Cerebellar cortex (tissue), 1 donor: ENCODE measurements at regions not wholly inside any gene's neighbourhood (a gene's known extent, or its start where the extent isn't known, plus 50 kb on each side); places are given as distances from the start of the nearest gene placed in this dataset.
"Not testable (repeated sequence)": the region's sequence is repeated elsewhere in the genome, so short reads cannot be mapped to it uniquely, and the experiment has no call there.

Source experiments
- DNase-seq: peaks from one replicate; pipeline ENCODE4 v3.0.0-alpha.2; 2015; ENCODE audit warnings: low spot score

- no peak for DNase-seq
Observed at GRCh38 chr9:1115370-1115769, 65.2 kb downstream of the DMRT2 start.

- DNase-seq = no peak
Observed at GRCh38 chr9:1117439-1117838, 67.3 kb downstream of the DMRT2 start.

- no peak for DNase-seq
Observed at GRCh38 chr9:1120500-1121165, 70.5 kb downstream of the DMRT2 start.

DNA sequence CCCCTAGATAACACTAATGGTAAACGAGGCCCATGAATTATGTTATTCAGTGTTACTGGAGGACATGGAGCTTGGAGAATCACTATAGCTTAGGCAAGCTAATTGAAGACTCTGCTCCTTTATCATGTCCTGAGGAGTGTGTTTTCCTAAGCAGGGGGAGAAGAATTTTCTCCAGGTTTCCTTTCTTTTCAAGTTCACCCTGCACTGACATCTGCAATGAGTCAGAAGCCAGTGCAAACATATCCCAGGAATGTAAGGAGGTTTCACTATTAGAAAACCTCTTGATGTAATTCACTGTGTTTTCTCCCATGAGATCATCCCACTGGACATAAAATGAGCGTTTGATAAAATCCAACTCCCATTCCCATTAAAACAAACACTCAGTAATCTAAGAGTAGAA lies 75.6 kb downstream of the DMRT2 start:
- DNase-seq = no peak

- no peak for DNase-seq
Observed at GRCh38 chr9:1128046-1128445, 77.9 kb downstream of the DMRT2 start.

GRCh38 chr9:1129382-1129781 lies 79.2 kb downstream of the DMRT2 start:
- DNase-seq = no peak

GRCh38 chr9:1140057-1140456 lies 89.9 kb downstream of the DMRT2 start:
- no peak for DNase-seq

- no peak for DNase-seq
Observed at GRCh38 chr9:1151691-1152090, 101.5 kb downstream of the DMRT2 start.

DNA sequence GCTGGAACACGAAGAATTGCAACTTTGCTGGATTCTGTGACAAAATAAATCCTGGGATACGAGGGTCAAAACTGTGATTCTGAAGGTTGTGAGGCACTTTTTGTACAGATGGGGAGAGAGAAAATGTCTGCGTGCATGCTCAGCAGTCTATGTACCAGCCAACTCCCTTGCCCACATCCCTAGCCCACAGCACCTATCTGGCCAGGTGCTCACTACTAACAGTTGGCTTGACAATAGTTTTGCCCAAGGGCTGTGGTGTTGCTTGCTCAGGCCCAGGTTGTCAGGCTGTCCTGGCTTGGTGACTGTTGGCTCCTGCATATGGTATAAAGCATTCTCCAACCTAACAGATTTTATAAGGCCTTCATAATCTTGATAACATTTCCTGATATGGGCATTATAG lies 102.0 kb downstream of the DMRT2 start:
- no peak for DNase-seq

DNA sequence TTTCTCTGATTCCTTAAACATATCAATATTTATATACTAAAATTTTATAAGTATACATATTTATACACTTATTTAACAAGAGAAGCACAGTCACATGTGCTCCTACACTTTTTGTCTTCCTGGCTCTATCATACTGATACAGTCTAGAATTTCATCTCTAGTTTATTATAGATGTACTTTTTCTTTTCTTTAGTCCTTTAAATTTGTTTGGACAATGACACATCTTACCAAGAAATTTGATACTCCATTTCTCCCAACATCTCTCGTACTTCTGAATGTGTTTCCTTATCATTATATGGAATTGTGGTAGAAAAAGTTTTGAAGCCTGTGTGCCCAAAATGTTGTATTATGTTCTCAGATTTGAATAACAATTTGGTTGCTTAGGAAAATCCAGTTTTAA lies 104.6 kb downstream of the DMRT2 start:
- DNase-seq = no peak

DNA sequence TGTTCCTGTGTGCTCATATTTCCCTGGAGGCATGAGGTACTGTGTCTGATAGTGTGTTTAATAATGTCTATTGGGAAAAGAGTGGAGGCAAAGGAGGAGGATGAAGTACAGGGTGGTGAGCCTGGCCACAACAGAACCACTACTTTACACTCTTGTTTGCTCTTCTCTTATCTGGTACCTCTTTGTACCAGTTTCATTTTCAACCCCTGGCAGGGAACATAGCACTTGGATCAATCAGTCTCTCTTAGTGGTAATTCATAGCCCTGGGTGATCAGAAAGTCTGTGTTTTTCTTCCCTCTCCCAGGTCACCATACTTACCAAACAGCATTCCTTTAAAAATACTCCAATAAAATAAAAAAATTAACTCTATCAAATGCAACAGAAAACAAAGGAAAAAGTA lies 105.4 kb downstream of the DMRT2 start:
- DNase-seq = no peak

- DNase-seq = no peak
Observed at GRCh38 chr9:1156794-1157550, 106.8 kb downstream of the DMRT2 start.

- DNase-seq = no peak
Observed at GRCh38 chr9:1157836-1158235, 107.7 kb downstream of the DMRT2 start.

DNA sequence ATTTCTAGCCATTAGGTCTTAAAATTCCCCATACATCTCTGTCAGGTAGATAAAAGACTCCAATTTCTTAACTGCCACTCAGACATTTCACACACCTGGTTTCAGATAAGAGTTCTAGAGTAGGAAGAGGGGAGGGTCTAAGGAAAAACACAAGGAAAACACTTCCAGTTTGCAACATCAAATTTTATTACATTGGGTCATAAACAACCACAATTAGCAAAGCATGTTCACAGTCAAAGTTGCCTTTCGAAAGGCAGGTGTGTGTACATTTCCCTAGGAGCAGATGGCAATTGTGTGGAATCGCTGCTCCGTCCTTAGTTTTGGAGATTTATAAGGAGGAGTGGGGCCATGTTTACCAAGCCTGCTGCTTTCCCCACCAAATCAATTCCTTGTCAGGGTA lies 120.8 kb downstream of the DMRT2 start:
- DNase-seq = no peak

- no peak for DNase-seq
Observed at GRCh38 chr9:1171546-1171945, 121.4 kb downstream of the DMRT2 start.

DNA sequence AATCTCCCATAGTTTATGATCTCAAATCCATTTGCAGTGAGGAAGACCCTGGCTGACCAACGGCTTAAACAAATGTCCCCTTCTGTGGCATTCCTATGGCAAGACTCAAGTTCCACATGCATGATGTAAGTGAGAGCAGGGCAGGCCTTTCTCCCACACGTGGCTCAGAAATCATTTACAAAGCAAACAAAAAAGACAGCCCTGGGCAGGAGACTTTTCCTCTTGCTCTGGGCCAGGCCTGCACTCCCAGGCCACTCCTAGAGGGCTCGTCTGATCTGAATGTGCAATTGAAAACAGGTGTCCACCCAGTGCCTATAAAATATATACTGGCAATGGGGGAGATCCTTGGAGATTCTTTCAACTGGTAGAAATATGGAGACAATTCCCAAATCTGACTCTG lies 123.1 kb downstream of the DMRT2 start:
- no peak for DNase-seq

DNA sequence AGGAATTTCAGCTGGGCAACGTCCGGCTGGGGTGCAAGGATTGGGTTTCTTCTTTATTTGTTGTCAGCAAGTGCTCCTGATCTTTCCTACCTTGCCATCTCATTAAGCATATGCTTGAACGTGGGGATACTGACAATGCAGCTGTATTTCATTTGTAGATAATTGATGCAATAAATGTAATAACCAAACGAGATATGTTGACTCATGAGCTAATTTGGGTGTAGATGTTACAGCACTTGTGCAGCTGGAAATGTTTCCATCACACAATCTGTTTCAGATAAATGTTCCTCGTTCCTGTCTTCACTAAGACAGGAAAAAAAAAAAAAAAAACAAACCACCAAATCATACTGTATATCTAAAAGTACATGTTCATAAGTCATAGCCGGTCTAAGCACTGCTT lies 123.8 kb downstream of the DMRT2 start:
- no peak for DNase-seq

DNA sequence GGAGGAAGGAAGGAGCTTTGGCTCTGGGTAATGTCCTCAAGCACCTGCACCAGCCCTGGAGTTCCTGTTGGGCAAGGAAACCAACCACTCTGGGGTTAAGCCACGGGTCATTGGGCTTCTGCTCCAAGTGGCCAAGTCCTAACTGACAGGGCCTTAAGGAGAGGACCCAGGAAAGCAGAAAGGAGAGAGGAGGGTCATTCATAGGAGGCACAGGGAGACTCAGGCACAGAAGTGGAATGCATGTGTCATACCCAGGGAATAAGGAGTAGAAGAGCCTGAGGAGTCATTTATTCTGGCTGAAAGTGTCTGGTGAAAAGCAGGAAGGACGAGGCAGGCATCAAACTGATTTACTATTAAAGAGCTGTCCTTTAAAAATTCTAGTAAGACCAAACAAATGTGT lies 129.2 kb downstream of the DMRT2 start:
- no peak for DNase-seq

- no peak for DNase-seq
Observed at GRCh38 chr9:1184146-1184545, 134.0 kb downstream of the DMRT2 start.

GRCh38 chr9:1187137-1187536 lies 137.0 kb downstream of the DMRT2 start:
- DNase-seq = not testable (repeated sequence)

- DNase-seq = not testable (repeated sequence)
Observed at GRCh38 chr9:1195636-1196035, 145.5 kb downstream of the DMRT2 start.

- no peak for DNase-seq
Observed at GRCh38 chr9:1198085-1198484, 147.9 kb downstream of the DMRT2 start.

- DNase-seq = no peak
Observed at GRCh38 chr9:1200847-1201251, 150.7 kb downstream of the DMRT2 start.

- no peak for DNase-seq
Observed at GRCh38 chr9:1201262-1201661, 151.1 kb downstream of the DMRT2 start.
